ENCODE measurements at regions not wholly inside any gene's neighbourhood (a gene's known extent, or its start where the extent isn't known, plus 50 kb on each side); places are given as distances from the start of the nearest gene placed in this dataset.

- POLR2A ChIA-PET: no interaction called here
- Histone ChIP-seq H3K27ac (ENCODE audit: control insufficient read depth, insufficient read depth) (no peak overlapping the region), H3K36me3 (ENCODE audit: control insufficient read depth in 2 of 2, insufficient read depth in 2 of 2, low read length in 1 of 2) (no peaks in the 10 kb centered on the region), H2AFZ (ENCODE audit: control insufficient read depth, low read depth, low read length) (no peak overlapping the region), H3K9me3 (replicated peaks; ENCODE audit: control insufficient read depth, insufficient read depth, low read length) (no peaks in the 10 kb centered on the region), H3K9ac (ENCODE audit: control insufficient read depth, insufficient read depth, low read length) (no peak overlapping the region), H4K20me1 (ENCODE audit: control insufficient read depth, insufficient read depth) (no peaks in the 10 kb centered on the region), H3K27me3 (replicated peaks in 1 of 2; ENCODE audit: control insufficient read depth in 2 of 2, insufficient read depth in 2 of 2, low read length in 1 of 2) (no peaks in the 10 kb centered on the region), H3K79me2 (ENCODE audit: control insufficient read depth, insufficient read depth, low read length) (no peaks in the 10 kb centered on the region), H3K4me2 (ENCODE audit: control insufficient read depth, insufficient read depth) (no peak overlapping the region), H3K4me1 (ENCODE audit: control insufficient read depth, insufficient read depth, low read length) (no peaks in the 10 kb centered on the region), H3K4me3 (no peak overlapping the region)
- CTCF ChIA-PET: no interaction called here
- no peak for DNase-seq (ENCODE audit: low read depth, low spot score)
- SMC1A ChIA-PET (ENCODE audit: uncharacterized antibody, unreplicated experiment): no interaction called here
- RAD21 ChIA-PET (ENCODE audit: unreplicated experiment): no interaction called here
- WGBS (ENCODE audit: insufficient coverage, insufficient replicate concordance, low lambda C conversion rate, missing lambda C conversion rate): 43% methylated on average over 8 of the region's 8 CpGs
- ATAC-seq: no peak
- in situ Hi-C loops (cut with MboI) (no loop called here), intact Hi-C loops (cut with micrococcal nuclease; ENCODE audit: unreplicated experiment) (no loop called here)
- no TSS peak for BruUV-seq (replicated peaks)
- FAIRE-seq: no peak
- no peak for TF ChIP-seq NR2C1 (IDR thresholded peaks at IDR 0.05)
- no peak for TF ChIP-seq E4F1 (IDR thresholded peaks at IDR 0.05; ENCODE audit: borderline replicate concordance, partially characterized antibody)
- TF ChIP-seq SP1 (IDR thresholded peaks at IDR 0.05; ENCODE audit: low read depth, low read length): no peak
- TF ChIP-seq NR2C2 (IDR thresholded peaks at IDR 0.05; ENCODE audit: borderline replicate concordance, control insufficient read depth, insufficient read length, low read depth): no peak
- no peak for TF ChIP-seq ZBTB40 (IDR thresholded peaks at IDR 0.05; ENCODE audit: borderline replicate concordance)
- no peak for TF ChIP-seq PRDM15 (CRISPR knock-in tag; IDR thresholded peaks at IDR 0.05)
- no peak for TF ChIP-seq CHD1 (IDR thresholded peaks at IDR 0.05; ENCODE audit: low read depth, low read length)
- TF ChIP-seq EED (IDR thresholded peaks at IDR 0.05; ENCODE audit: low read depth): no peak
- no peak for TF ChIP-seq SMAD5 (IDR thresholded peaks at IDR 0.05; ENCODE audit: low read depth)
- no peak for TF ChIP-seq RCOR1 (conservative IDR thresholded peaks at IDR 0.05; ENCODE audit: low read depth, low read length)
- no peak for TF ChIP-seq CHD4 (IDR thresholded peaks at IDR 0.05)
- no peak for TF ChIP-seq MYC (IDR thresholded peaks at IDR 0.05; ENCODE audit: insufficient read depth, insufficient read length, insufficient replicate concordance, low read length, severe bottlenecking)
- no peak for TF ChIP-seq MXI1 (IDR thresholded peaks at IDR 0.05; ENCODE audit: low read depth, low read length)
- no peak for TF ChIP-seq NBN (IDR thresholded peaks at IDR 0.05)
- no peak for TF ChIP-seq MYB (IDR thresholded peaks at IDR 0.05; ENCODE audit: borderline replicate concordance, low read depth, low read length)
- TF ChIP-seq ZSCAN29 (IDR thresholded peaks at IDR 0.05): no peak
- TF ChIP-seq ZNF24 (IDR thresholded peaks at IDR 0.05): no peak
Measured at GRCh38 chrX:83984961-83985360, 124.0 kb downstream of the CYLC1 start.

All from GM12878 (cell line).